ENCODE measurements at regions not wholly inside any gene's neighbourhood (a gene's known extent, or its start where the extent isn't known, plus 50 kb on each side); places are given as distances from the start of the nearest gene placed in this dataset.

DNA sequence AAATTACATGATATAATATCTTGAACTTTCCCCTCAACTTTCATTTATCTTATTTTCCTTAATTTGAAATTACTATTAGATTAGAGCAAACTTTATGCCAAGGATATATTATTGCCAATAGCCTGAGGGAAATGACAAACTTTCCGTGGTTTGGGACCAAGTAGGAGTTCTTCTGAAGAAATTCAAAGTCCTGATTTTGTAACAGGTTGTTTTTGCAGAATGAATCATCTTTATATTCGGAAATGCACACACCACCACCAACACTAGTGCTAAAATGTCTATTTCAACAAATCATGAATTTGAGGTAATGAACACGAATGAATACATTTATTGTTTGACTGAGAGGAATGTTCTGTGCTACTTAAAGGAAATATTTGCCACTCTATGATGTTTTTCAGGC is 226.7 kb downstream of the GRIA2 start:
- FAIRE-seq (no peak), DNase-seq (ENCODE audit: insufficient read length, low spot score) (no peak)
- TF ChIP-seq, protein P1, sequence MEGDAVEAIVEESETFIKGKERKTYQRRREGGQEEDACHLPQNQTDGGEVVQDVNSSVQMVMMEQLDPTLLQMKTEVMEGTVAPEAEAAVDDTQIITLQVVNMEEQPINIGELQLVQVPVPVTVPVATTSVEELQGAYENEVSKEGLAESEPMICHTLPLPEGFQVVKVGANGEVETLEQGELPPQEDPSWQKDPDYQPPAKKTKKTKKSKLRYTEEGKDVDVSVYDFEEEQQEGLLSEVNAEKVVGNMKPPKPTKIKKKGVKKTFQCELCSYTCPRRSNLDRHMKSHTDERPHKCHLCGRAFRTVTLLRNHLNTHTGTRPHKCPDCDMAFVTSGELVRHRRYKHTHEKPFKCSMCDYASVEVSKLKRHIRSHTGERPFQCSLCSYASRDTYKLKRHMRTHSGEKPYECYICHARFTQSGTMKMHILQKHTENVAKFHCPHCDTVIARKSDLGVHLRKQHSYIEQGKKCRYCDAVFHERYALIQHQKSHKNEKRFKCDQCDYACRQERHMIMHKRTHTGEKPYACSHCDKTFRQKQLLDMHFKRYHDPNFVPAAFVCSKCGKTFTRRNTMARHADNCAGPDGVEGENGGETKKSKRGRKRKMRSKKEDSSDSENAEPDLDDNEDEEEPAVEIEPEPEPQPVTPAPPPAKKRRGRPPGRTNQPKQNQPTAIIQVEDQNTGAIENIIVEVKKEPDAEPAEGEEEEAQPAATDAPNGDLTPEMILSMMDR (IDR thresholded peaks at IDR 0.05; ENCODE audit: insufficient read depth, missing control alignments): no peak

DNA sequence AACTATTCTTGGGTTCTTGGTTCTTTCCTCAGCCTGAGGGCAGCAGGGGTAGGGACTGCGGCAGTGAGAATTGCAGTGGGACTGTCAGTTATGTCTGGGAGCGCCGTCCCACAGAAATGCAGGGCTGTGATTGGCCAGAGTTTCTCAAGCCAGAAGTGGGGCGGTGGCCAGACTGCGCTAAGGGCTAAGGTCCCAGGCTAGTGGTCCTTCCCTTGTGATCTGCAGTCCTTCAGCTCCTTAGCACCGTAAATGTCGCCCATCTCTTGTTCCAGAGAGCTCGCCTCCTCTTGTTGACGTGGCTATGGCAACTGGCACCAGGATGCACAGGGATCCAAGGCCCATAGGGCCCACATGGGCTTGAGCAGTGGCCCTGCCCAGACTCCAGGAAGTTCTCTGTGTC is 223.5 kb downstream of the GRIA2 start:
- TF ChIP-seq, protein P1 (IDR thresholded peaks at IDR 0.05; ENCODE audit: insufficient read depth, missing control alignments): no peak
- no peak for DNase-seq (ENCODE audit: insufficient read length, low spot score)
- no peak for FAIRE-seq

DNA sequence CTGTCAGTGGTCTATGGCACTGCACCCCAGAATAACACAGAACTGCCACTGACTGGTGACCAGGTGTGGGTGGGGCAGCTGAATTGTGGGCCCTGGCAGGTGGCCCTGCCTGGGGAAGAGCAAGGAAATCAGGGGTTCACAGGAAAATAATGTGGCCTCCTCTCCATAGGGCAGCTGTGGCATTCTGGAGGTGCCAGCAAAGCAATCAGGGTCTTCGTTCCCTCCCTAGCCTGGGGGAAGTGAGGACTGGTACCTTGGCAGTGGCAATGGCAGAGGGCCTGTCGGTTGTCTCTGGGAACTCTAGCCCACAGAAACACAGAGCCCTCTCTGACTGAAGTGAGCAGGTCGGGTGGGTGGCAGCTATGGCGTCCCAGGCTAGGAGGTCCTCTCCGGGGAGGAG is 223.0 kb downstream of the GRIA2 start:
- DNase-seq (ENCODE audit: insufficient read length, low spot score) (no peak), FAIRE-seq (no peak)
- TF ChIP-seq, protein P1 (IDR thresholded peaks at IDR 0.05; ENCODE audit: insufficient read depth, missing control alignments): no peak

GRCh38 chr4:157425897-157426296 is 205.4 kb downstream of the GRIA2 start:
- DNase-seq (ENCODE audit: insufficient read length, low spot score) (no peak), FAIRE-seq (no peak)
- TF ChIP-seq, protein P1 (IDR thresholded peaks at IDR 0.05; ENCODE audit: insufficient read depth, missing control alignments): no peak

DNA sequence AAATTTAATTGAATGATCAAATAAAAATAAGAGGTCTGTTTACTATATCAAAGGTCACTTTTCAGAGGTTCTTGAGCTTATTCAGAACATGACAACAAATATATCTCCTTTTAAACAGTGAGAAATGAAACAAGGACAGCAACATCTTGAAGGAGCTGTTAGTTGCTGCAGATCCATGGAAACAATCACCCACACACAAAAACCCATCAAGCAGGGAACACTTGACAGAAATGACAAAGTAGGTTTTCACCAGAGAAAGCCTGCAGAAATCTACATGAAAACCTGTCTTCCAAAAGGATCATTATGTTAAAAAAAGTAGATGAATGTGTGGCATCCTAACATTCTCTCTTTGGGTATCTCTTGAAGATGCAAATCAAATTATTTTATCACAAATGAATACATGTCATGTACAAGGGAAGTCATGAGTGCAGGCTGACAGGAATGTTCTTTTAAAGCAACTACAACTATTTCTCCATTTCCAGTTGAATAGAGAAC is 203.0 kb downstream of the GRIA2 start:
- DNase-seq (ENCODE audit: insufficient read length, low spot score): no peak
- FAIRE-seq: no peak

DNA sequence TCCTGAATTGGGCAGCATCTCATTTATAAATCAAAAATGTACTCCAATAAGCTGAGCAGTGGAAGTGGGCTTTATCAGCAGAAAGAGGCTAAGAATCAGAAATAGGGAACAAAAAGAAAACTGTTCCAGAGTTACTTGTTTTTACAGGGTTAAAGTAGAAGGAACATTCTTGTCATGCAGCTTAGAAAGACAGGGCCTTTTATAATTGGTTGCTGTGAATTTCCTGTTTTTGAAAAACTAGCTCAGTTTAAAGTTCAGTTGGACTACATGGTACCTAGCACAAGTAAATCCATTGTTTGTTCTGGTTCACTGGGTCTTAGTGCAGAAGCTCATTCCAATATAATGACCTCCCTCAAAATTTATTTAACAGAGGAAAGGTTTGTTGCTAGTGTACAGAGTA is 200.8 kb downstream of the GRIA2 start:
- FAIRE-seq (no peak), DNase-seq (ENCODE audit: insufficient read length, low spot score) (no peak)
- TF ChIP-seq, protein P1 (IDR thresholded peaks at IDR 0.05; ENCODE audit: insufficient read depth, missing control alignments): no peak

More for the DNA sequence above, 203.0 kb downstream of the GRIA2 start:
- TF ChIP-seq, protein P1 (IDR thresholded peaks at IDR 0.05; ENCODE audit: insufficient read depth, missing control alignments): no peak
